GM18508 (cell line): ENCODE measurements at regions not wholly inside any gene's neighbourhood (a gene's known extent, or its start where the extent isn't known, plus 50 kb on each side); places are given as distances from the start of the nearest gene placed in this dataset.
A peak's percentile ranks its signal among the peaks of the same experiment; 100 is the strongest.

ENCODE experiments used
- ATAC-seq: cut with Tn5 transposase; IDR thresholded peaks from one replicate; pipeline ENCODE4 v1.9.1; 2021; ENCODE audit warnings: moderate number of reproducible peaks; ENCODE audit not compliant: insufficient read depth, unreplicated experiment

- no peak for ATAC-seq
Observed at GRCh38 chr3:189498995-189499704, 132.0 kb upstream of the TP63 start.

- ATAC-seq: no peak
Observed at GRCh38 chr3:189500299-189500698, 130.9 kb upstream of the TP63 start.

GRCh38 chr3:189500798-189501495, 130.2 kb upstream of the TP63 start:
- no peak for ATAC-seq

- ATAC-seq: no peak
Observed at GRCh38 chr3:189502256-189502655, 128.9 kb upstream of the TP63 start.

GRCh38 chr3:189502676-189503257, 128.4 kb upstream of the TP63 start:
- ATAC-seq: no peak

- peak; percentile 72 for ATAC-seq
Observed at GRCh38 chr3:189507856-189508255, 123.3 kb upstream of the TP63 start.

- ATAC-seq: no peak
Observed at GRCh38 chr3:189508784-189509501, 122.2 kb upstream of the TP63 start.

GRCh38 chr3:189512039-189512438, 119.2 kb upstream of the TP63 start:
- peak; percentile 41 for ATAC-seq

GRCh38 chr3:189512821-189513220, 118.4 kb upstream of the TP63 start:
- ATAC-seq: no peak

GRCh38 chr3:189513281-189514117, 117.7 kb upstream of the TP63 start:
- no peak for ATAC-seq

GRCh38 chr3:189516039-189516438, 115.2 kb upstream of the TP63 start:
- no peak for ATAC-seq

GRCh38 chr3:189517981-189518380, 113.2 kb upstream of the TP63 start:
- no peak for ATAC-seq

- no peak for ATAC-seq
Observed at GRCh38 chr3:189519458-189519857, 111.7 kb upstream of the TP63 start.

GRCh38 chr3:189529468-189529867, 101.7 kb upstream of the TP63 start:
- peak; percentile 55 for ATAC-seq

GRCh38 chr3:189529889-189530471, 101.2 kb upstream of the TP63 start:
- ATAC-seq: no peak

GRCh38 chr3:189530822-189531221, 100.4 kb upstream of the TP63 start:
- ATAC-seq: no peak

GRCh38 chr3:189531271-189531670, 99.9 kb upstream of the TP63 start:
- ATAC-seq: no peak

GRCh38 chr3:189534531-189534930, 96.7 kb upstream of the TP63 start:
- ATAC-seq: no peak

- no peak for ATAC-seq
Observed at GRCh38 chr3:189537135-189537534, 94.1 kb upstream of the TP63 start.

GRCh38 chr3:189547448-189547847, 83.7 kb upstream of the TP63 start:
- no peak for ATAC-seq
